PC-9 (cell line): ENCODE measurements at regions not wholly inside any gene's neighbourhood (a gene's known extent, or its start where the extent isn't known, plus 50 kb on each side); places are given as distances from the start of the nearest gene placed in this dataset.

Experiments
- BruUV-seq: library from RNA; stranded (reverse); fragments of 400-500 nt; replicated peaks from 2 replicates; lab custom pipeline; 2021; lab: Mats Ljungman, UMichigan
- CTCF ChIA-PET: fragments of 300-600 bp; sonication (Branson Sonifier 250); formaldehyde crosslinking; loops from one replicate; lab custom pipeline; 2022; ENCODE audit warnings: antibody characterized with exemption; lab: Charles Lee
- POLR2A ChIA-PET: fragments of 300-600 bp; sonication (Branson Sonifier 250); formaldehyde crosslinking; loops from one replicate; lab custom pipeline; 2022; ENCODE audit warnings: antibody characterized with exemption; ENCODE audit not compliant: unreplicated experiment; lab: Charles Lee
- DNase-seq, 2 experiments: peaks; one replicate each; pipeline versions ENCODE4 v3.0.0 to v3.0.0-alpha.2; 2015 to 2022; ENCODE audit warnings: mixed read lengths in 1 of 2
- H2AFZ ChIP-seq: fragments of 200-600 bp; sonication (generic); 2 replicates; pipeline ENCODE4 v1.8.1; 2017; ENCODE audit warnings: antibody characterized with exemption
- H3F3A ChIP-seq: fragments of 200-600 bp; sonication (generic); 2 replicates; pipeline ENCODE4 v1.8.1; 2017; ENCODE audit warnings: antibody characterized with exemption, mild to moderate bottlenecking, low read depth; ENCODE audit not compliant: insufficient read depth
- H3K27ac ChIP-seq: fragments of 200-600 bp; sonication (generic); 2 replicates; pipeline ENCODE4 v1.6.1; 2016; ENCODE audit warnings: mixed run types
- H3K27me3 ChIP-seq: fragments of 200-600 bp; sonication (generic); 2 replicates; pipeline ENCODE4 v1.6.1; 2016; ENCODE audit warnings: low read depth, mixed run types; ENCODE audit not compliant: insufficient read depth
- H3K36me3 ChIP-seq: fragments of 200-600 bp; sonication (generic); 2 replicates; pipeline ENCODE4 v1.6.1; 2016; ENCODE audit warnings: low read depth, mixed run types
- H3K4me1 ChIP-seq: fragments of 200-600 bp; sonication (generic); replicated peaks from 2 replicates; pipeline ENCODE4 v1.6.1; 2016; ENCODE audit warnings: mixed run types; ENCODE audit not compliant: insufficient read depth
- H3K4me2 ChIP-seq: fragments of 200-600 bp; sonication (generic); 2 replicates; pipeline ENCODE4 v1.6.1; 2017; ENCODE audit warnings: mixed run types
- H3K4me3 ChIP-seq: fragments of 200-600 bp; sonication (generic); 2 replicates; pipeline ENCODE4 v1.6.1; 2016; ENCODE audit warnings: mixed run types
- H3K79me2 ChIP-seq: fragments of 200-600 bp; sonication (generic); 2 replicates; pipeline ENCODE4 v1.6.1; 2017; ENCODE audit warnings: low read depth, mixed run types
- H3K9me2 ChIP-seq: fragments of 200-600 bp; sonication (generic); 2 replicates; pipeline ENCODE4 v1.8.1; 2017; ENCODE audit warnings: mild to moderate bottlenecking; ENCODE audit not compliant: insufficient read depth
- H3K9me3 ChIP-seq: fragments of 200-600 bp; sonication (generic); 2 replicates; pipeline ENCODE4 v1.8.1; 2016; ENCODE audit warnings: low read depth; ENCODE audit not compliant: insufficient read depth
- H4K20me1 ChIP-seq: fragments of 200-600 bp; sonication (generic); 2 replicates; pipeline ENCODE4 v1.8.1; 2017; ENCODE audit not compliant: insufficient read depth
- CTCF ChIP-seq: fragments of 200-600 bp; sonication (generic); conservative IDR thresholded peaks from 2 replicates; pipeline ENCODE4 v1.6.1; 2017; ENCODE audit warnings: mixed run types, antibody characterized with exemption, mild to moderate bottlenecking, moderate library complexity
- EZH2 ChIP-seq: fragments of 200-600 bp; sonication (generic); IDR thresholded peaks from 2 replicates; pipeline ENCODE4 v1.8.0; 2017; ENCODE audit warnings: antibody characterized with exemption, low read depth
- intact Hi-C: fragments of 100-400 bp; cut with micrococcal nuclease; formaldehyde crosslinking; loops from one replicate; pipeline ENCODE4 v1.10.0; 2022; ENCODE audit not compliant: unreplicated experiment

- Histone ChIP-seq H3K4me2 (no peak overlapping the region), H2AFZ (no peak overlapping the region), H3K27ac (no peak overlapping the region), H3K9me3 (no peaks in the 10 kb centered on the region), H3F3A (no peaks in the 10 kb centered on the region), H4K20me1 (peaks cover 15% of the 10 kb centered on the region; the same call in 1 of the 2 replicates), H3K36me3 (no peaks in the 10 kb centered on the region), H3K4me3 (no peak overlapping the region), H3K79me2 (no peaks in the 10 kb centered on the region), H3K4me1 (no peaks in the 10 kb centered on the region), H3K27me3 (no peaks in the 10 kb centered on the region), H3K9me2 (no peaks in the 10 kb centered on the region)
- intact Hi-C loops: no loop called here
- ChIA-PET CTCF (interaction anchor here (0.5 kb wide), 1 partner anchor 129 kb away, joined by 11 read pairs; no protein-coding TSS in a partner anchor), POLR2A (no interaction called here)
- BruUV-seq: no TSS peak
- DNase-seq: no peak
- TF ChIP-seq EZH2 (no peak), CTCF (no peak)
These were observed 52.1 kb downstream of the SHANK2 start for GRCh38 chr11:71200172-71200716.

GRCh38 chr11:71199226-71199820, 53.1 kb downstream of the SHANK2 start:
- TF ChIP-seq EZH2 (no peak), CTCF (no peak)
- Histone ChIP-seq H3K27ac (no peak overlapping the region), H3F3A (no peaks in the 10 kb centered on the region), H3K79me2 (no peaks in the 10 kb centered on the region), H2AFZ (no peak overlapping the region), H3K27me3 (no peaks in the 10 kb centered on the region), H3K9me2 (no peaks in the 10 kb centered on the region), H3K4me3 (no peak overlapping the region), H3K9me3 (no peaks in the 10 kb centered on the region), H3K4me1 (no peaks in the 10 kb centered on the region), H3K36me3 (no peaks in the 10 kb centered on the region), H4K20me1 (peaks cover 20% of the 10 kb centered on the region; the same call in 1 of the 2 replicates), H3K4me2 (no peak overlapping the region)
- DNase-seq: no peak
- intact Hi-C loops: no loop called here
- ChIA-PET CTCF (no interaction called here), POLR2A (no interaction called here)
- BruUV-seq: no TSS peak

GRCh38 chr11:71198823-71199165, 53.6 kb downstream of the SHANK2 start:
- Histone ChIP-seq H3K4me3 (no peak overlapping the region), H3K27ac (no peak overlapping the region), H3F3A (no peaks in the 10 kb centered on the region), H3K36me3 (no peaks in the 10 kb centered on the region), H4K20me1 (peaks cover 20% of the 10 kb centered on the region; the same call in 1 of the 2 replicates), H3K4me2 (no peak overlapping the region), H3K4me1 (no peaks in the 10 kb centered on the region), H2AFZ (no peak overlapping the region), H3K9me2 (no peaks in the 10 kb centered on the region), H3K27me3 (no peaks in the 10 kb centered on the region), H3K79me2 (no peaks in the 10 kb centered on the region), H3K9me3 (no peaks in the 10 kb centered on the region)
- ChIA-PET CTCF (no interaction called here), POLR2A (no interaction called here)
- intact Hi-C loops: no loop called here
- BruUV-seq: no TSS peak
- TF ChIP-seq EZH2 (no peak), CTCF (no peak)
- no peak for DNase-seq
